ENCODE measurements at regions not wholly inside any gene's neighbourhood (a gene's known extent, or its start where the extent isn't known, plus 50 kb on each side); places are given as distances from the start of the nearest gene placed in this dataset.
"Not testable (repeated sequence)": the region's sequence is repeated elsewhere in the genome, so short reads cannot be mapped to it uniquely, and the experiment has no call there.

DNA sequence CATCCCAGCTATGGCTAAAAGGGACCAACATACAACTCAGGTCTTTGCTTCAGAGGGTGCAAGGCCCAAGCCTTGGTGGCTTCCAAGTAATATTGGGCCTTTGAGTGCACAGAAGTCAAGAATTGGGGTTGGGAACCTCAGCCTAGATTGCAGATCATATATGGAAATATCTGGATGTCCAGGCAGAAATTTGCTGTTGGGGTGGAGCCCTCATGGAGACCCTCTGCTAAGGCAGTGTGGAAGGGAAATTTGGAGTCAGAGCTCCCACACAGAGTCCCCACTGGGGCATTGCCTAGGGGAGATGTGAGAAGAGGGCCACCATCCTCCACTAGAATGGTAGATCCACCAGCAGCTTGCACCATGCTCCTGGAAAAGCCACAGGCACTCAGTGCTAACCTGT lies 123.5 kb downstream of the PRL start:
- TF ChIP-seq, protein P1, sequence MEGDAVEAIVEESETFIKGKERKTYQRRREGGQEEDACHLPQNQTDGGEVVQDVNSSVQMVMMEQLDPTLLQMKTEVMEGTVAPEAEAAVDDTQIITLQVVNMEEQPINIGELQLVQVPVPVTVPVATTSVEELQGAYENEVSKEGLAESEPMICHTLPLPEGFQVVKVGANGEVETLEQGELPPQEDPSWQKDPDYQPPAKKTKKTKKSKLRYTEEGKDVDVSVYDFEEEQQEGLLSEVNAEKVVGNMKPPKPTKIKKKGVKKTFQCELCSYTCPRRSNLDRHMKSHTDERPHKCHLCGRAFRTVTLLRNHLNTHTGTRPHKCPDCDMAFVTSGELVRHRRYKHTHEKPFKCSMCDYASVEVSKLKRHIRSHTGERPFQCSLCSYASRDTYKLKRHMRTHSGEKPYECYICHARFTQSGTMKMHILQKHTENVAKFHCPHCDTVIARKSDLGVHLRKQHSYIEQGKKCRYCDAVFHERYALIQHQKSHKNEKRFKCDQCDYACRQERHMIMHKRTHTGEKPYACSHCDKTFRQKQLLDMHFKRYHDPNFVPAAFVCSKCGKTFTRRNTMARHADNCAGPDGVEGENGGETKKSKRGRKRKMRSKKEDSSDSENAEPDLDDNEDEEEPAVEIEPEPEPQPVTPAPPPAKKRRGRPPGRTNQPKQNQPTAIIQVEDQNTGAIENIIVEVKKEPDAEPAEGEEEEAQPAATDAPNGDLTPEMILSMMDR (IDR thresholded peaks at IDR 0.05): no peak
- DNase-seq (ENCODE audit: low spot score) (no peak), ATAC-seq (ENCODE audit: low FRiP score) (no peak)

DNA sequence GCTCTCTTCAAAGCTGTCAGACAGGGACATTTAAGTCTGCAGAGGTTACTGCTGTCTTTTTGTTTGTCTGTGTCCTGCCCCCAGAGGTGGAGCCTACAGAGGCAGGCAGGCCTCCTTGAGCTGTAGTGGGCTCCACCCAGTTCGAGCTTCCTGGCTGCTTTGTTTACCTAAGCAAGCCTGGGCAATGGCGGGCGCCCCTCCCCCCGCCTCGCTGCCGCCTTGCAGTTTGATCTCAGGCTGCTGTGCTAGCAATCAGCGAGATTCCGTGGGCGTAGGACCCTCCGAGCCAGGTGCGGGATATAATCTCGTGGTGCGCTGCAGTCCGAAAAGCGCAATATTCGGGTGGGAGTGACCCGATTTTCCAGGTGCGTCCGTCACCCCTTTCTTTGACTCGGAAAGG lies 116.6 kb downstream of the PRL start:
- DNase-seq (ENCODE audit: low spot score); ATAC-seq (ENCODE audit: low FRiP score): not testable (repeated sequence)

DNA sequence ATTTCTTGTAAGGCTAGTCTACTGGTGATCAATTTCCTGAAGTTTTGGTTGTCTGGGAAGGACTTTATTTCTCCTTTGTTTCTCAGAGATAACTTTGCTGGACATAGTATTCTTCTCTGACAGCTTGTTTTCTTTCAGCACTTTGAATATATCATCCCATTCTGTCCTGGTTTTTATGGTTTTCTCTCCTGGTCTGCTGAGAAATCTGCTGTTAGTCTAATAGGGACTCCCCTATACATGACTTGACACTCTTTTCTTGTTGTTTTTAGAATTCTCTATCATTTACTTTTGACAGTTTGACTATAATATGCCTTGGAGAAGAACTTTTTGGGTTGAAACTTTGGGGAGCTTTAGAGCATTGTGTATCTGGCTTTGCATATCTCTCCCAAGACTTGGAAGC lies 112.5 kb downstream of the PRL start:
- DNase-seq (ENCODE audit: low spot score) (no peak), ATAC-seq (ENCODE audit: low FRiP score) (no peak)
- TF ChIP-seq, protein P1 (IDR thresholded peaks at IDR 0.05): no peak

DNA sequence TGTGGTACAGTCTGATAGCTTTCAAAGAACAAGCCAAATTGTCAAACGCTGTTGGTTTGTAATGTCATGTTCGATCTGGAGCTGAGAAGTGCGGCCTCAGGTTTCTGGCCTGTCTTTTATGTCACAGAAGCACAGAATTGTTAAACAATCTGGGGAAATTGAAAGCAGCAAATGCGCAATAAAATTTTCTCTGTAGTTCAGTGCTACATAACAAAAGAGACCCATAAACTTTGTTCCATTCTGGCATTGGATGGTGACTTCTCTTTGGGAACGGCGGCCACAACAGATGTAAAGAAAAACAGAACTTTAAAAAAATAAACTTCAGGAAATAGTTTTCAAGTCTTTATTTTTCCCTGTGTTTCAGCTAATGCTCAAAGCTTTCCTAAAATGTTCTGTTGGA lies 106.9 kb downstream of the PRL start:
- no peak for ATAC-seq (ENCODE audit: low FRiP score)
- TF ChIP-seq, protein P1 (IDR thresholded peaks at IDR 0.05): no peak
- no peak for DNase-seq (ENCODE audit: low spot score)

DNA sequence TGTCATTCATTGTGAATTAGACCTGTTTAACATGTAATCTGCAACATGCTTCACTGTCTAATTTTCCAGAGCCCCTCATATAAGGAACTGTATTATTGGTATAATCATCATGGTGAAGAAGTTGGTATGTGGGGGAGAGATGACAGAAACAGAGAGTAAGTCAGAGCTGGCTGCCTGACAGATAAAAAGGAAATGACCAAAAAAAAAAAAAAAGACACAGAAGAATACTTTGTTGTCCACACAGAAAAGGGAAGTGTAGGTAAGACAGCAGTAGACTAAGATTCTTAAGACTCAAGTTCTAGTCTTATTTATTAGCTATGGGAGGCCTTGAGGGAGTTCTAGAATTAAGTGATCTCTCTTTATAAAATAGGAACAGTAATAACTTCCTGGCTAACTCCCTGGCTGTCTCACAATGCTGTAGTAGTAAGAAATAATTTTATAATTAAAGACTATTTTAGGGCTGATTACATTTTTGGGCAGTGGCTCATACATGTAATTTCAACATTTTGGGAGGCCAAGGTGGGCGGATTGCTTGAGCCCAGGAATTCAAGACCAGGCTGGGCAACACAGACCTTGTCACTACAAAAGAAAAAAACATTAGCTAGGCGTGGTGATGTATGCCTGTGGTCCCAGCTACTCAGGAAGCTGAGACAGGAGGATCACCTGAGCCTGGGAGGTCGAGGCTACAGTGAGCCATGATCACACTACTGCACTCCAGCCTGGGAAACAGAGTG lies 102.5 kb downstream of the PRL start:
- TF ChIP-seq, protein P1 (IDR thresholded peaks at IDR 0.05): no peak
- ATAC-seq (ENCODE audit: low FRiP score) (peak; percentile 66), DNase-seq (ENCODE audit: low spot score) (no peak)

DNA sequence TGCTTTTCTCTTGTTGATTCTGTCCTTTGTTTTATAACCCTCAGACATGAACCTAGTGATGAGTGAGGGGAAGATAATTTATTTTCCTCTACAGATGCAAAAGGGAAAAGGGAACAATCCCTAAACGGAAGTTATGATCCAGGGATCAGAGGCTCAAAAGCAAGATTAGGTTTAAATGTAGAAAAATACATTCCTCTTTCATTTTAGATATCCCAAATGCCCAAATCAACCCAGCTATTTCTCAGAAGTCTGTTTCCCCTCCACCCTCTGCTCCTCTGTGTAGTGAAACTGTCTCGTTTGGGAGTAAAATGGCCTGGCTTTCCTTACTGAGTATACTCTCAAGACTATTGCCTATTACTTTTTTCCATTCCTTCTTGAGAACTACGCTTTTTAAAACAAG lies 97.1 kb downstream of the PRL start:
- DNase-seq (ENCODE audit: low spot score): no peak
- TF ChIP-seq, protein P1 (IDR thresholded peaks at IDR 0.05): no peak
- ATAC-seq (ENCODE audit: low FRiP score): no peak

DNA sequence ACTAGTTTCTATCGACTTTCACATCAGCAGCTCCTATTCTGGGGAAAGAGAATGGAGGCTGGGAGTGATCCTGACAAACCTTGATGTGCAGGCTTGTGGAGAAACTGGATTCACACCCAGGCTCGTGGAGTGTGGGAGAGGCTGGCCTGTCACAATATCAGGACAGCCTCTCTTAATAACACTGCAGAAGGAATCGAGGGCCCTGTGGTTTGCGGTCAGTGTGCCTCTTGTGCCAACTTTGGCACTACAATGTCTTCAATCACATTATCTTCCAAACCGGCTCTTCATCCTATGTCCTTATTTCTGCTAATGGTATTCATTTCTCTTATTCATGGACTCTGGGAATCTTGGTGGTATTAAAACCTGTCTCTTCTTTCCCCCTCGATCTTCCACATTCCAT lies 92.7 kb downstream of the PRL start:
- TF ChIP-seq, protein P1 (IDR thresholded peaks at IDR 0.05): no peak
- DNase-seq (ENCODE audit: low spot score) (no peak), ATAC-seq (ENCODE audit: low FRiP score) (no peak)

All from omental fat pad (tissue), 3 donors.